Left renal cortex interstitium (tissue), 4 donors: ENCODE measurements at regions not wholly inside any gene's neighbourhood (a gene's known extent, or its start where the extent isn't known, plus 50 kb on each side); places are given as distances from the start of the nearest gene placed in this dataset.

Source experiments
- DNase-seq, 4 donors: peaks; one replicate each; pipeline ENCODE4 v3.0.0-alpha.2; 2013; ENCODE audit warnings: low read depth in 4 of 4, low spot score in 2 of 4, missing footprints in 1 of 4

DNA sequence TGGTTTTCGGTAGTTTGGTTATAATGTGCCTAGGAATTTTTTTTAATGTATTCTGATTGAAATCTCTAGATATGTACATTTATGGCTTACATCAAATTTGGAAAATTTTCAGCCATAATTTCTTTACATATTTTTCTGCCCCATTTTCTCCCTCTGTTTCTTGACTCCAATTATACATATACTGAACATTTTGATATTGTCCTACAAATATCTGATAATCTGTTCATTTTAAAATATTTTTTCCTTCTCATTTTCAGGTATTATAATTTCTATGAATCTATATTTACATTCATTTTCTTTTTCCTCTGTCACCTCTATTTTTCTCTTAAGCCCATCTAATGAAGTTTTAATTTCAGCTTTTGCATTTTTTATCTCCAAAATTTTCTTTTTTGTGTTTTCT, 82.7 kb upstream of the TMLHE start:
- no peak for DNase-seq

DNA sequence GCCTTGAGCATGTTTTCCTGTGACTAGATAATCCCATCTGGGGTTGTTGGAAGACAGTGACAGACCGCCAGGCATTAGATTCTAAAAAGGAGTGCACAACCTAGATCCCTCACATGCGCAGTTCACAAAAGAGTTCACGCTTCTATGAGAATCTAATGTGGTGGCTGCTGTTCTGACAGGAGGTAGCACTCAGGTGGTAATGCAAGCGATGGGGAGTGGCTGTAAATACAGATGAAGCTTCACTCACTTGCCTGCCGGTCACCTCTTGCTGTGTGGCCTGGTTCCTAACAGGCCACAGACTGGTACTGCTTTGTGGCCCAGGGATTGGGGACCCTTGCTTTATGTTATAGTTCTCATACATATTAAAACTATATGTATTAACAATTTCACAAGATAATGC, 81.9 kb upstream of the TMLHE start:
- no peak for DNase-seq

DNA sequence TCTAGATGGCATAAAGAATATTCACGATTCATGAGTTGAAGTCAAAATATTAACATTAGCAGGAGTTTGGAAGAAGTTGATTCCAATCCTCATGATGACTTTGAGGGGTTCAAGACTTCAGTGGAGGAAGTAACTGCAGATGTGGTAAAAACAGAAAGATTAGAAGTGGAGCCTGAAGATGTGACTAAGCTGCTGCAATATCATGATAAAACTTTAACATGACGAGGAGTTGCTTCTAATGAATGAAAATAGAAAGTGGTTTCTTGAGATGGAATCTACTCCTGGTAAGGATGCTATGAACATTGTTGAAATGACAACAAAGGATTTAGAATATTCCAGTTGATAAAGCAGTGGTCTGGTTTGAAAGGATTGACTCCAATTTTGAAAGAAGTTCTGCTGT, 70.1 kb upstream of the TMLHE start:
- no peak for DNase-seq

DNA sequence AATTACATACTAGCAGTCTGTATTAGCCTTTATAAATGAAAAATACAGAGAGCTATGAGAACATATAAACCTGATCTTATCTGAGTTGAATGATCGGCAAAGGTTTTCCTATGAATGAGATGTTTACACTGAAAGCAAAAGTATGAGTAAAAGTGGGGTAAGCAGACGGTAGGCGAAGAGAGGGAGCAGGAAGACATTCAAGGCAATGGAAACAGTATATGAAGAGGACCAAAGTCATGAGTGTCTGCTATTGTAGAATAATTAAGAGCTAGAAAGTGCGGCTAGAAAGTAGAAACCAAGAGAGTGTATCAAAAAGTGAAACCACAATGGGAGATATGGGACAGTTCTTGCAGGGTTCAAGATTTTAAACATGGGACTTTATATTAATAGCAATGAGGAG, 67.0 kb upstream of the TMLHE start:
- DNase-seq: no peak

DNA sequence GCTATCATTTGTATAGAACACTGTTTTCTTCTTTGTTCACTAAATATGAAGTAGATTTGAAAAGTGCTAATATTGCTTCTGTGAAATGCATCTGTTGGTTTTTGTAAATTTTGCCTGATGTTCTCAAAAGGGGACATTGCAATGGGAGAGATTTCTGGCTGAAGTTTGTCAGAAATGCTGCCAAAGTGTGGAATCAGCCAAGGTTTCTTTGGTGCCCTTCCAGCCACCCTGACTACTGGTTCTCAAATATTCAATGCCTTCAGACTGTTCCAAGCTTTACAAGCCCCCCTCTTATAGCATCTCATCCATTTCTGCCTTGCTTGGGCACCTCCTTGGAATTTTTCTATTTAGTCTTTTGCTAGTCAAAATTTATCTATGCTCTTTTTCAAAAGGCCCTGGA, 60.6 kb upstream of the TMLHE start:
- DNase-seq: no peak

DNA sequence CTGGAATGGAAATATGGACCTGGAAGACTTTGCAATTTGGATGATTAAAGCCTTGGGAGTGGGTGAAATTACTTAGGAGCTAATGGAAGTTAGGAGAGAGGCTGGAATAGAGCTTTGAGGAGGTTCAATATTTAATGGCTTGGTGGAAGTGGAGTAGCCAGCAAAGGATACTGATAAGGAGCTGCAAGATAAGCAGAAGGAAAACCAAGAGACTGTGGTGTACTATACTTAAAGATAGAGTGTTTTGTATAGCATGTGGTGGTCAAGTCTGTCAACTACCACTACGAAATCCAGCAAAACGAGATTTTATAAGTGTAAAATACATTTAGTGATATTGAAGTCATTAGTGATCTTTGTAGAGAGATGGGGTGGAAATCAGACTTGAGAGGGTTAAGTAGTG, 54.0 kb upstream of the TMLHE start:
- no peak for DNase-seq
